Stimulated activated CD8-positive, alpha-beta memory T cell treated with anti-CD3 and anti-CD28 coated beads, Interleukin-7, amount 100 ng/mL, for 48 hours (primary cell): ENCODE measurements at regions not wholly inside any gene's neighbourhood (a gene's known extent, or its start where the extent isn't known, plus 50 kb on each side); places are given as distances from the start of the nearest gene placed in this dataset.

Experiments used
- DNase-seq, 2 donors: peaks; one replicate each; pipeline ENCODE4 v3.0.0-alpha.2; 2020; ENCODE audit warnings: low read depth in 1 of 2; ENCODE audit errors: extremely low read depth in 1 of 2

DNA sequence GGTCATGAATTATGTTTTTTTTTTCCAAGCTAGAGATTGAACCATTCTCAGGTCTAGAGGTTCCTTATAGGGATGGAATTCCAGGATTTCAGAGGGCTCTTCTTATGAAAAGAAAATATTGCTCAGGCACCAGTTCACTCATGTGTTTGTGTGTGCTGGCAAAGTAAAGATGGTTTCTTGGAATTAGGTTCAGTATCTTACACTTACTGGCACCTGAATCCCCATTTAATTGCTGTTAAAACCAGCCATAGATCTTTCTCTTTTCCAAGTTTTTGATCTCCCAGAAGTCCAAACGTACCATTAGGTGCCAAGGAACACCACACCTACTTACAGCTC, 508.4 kb downstream of the CDH26 start:
- no peak for DNase-seq

DNA sequence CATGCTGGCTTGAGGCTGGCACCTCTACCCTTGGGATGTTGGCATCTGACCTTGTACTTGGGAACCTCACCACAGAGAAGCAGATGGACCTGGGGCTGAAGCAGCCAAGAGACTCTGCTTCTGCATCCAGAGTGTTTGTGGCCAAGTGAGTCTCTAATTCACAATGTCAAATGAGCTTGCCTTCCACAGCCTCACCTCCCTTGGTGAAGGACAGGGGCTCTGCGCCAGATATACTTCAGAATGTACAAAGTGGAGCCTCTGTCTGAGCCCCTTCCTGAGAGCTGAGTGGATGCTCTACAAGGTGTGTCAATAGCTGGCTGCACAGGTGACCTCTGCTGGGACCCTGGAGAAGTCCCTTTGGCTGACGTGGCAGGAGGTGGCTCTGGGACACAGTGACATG, 508.9 kb downstream of the CDH26 start:
- DNase-seq = no peak

GRCh38 chr20:60467771-60468170, 509.5 kb downstream of the CDH26 start:
- no peak for DNase-seq

GRCh38 chr20:60469829-60470228, 511.6 kb downstream of the CDH26 start:
- DNase-seq = no peak

- DNase-seq = no peak
Measured at GRCh38 chr20:60470366-60470765, 512.1 kb downstream of the CDH26 start.

DNA sequence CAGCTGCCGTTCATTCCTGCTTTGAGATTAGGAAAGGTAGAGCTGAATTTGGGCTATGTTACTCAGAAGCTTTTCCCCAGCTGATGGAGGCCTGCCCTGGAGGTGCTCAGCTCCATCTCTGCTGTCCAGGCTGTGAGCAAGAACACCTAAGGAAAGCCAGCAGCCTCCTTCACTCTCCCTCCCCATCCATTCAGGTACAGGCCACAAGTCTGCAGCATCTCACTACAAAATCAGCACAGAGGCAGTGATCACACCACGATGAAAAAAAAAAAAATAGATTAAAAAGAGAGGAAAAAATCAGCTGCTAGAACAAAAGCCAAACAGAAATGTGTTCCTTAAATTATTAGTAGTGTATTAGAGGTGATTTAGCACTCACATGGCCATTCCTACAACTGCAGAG, 515.0 kb downstream of the CDH26 start:
- DNase-seq = no peak

- DNase-seq = no peak
Measured at GRCh38 chr20:60474385-60474910, 516.2 kb downstream of the CDH26 start.

- DNase-seq = no peak
Measured at GRCh38 chr20:60476045-60476444, 517.8 kb downstream of the CDH26 start.

DNA sequence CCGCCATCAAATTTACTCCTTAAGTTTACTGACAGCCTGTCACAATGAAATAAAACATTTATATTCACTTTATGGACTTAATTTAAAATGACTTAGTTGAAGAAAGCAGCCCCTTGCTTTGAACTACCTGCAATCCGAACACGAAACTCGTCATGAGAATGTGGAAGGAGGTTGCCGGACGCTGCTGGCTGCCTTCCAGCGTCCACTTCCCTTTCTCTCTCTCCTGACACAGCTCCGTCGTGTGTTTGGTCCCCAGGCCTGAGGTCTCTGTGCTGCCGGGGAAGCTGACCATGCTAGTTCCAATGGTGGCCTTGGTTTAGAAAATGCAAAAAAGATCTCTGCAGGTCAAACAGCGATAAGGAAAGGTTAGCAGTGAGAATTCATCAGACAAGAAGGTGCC, 519.7 kb downstream of the CDH26 start:
- no peak for DNase-seq

DNA sequence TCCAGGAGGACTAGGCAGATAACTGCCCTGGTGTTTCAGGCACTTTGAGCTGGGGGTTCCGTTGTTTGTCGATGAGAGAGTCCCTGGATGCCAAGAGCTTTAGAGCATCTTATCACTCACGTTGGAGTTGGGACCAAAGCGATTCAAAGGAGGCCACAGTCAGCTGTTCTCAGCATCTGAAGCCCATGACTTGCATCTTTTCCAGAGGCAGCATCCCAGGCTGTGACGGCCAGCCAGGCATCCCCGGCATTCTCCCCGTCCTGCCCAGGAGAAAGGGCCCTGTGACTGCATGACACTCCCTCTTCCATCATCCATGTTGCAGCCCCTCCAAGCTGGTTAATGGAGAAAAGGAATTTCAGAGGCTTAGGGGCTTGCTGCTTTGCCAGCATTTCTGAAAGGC, 520.3 kb downstream of the CDH26 start:
- DNase-seq = no peak

DNA sequence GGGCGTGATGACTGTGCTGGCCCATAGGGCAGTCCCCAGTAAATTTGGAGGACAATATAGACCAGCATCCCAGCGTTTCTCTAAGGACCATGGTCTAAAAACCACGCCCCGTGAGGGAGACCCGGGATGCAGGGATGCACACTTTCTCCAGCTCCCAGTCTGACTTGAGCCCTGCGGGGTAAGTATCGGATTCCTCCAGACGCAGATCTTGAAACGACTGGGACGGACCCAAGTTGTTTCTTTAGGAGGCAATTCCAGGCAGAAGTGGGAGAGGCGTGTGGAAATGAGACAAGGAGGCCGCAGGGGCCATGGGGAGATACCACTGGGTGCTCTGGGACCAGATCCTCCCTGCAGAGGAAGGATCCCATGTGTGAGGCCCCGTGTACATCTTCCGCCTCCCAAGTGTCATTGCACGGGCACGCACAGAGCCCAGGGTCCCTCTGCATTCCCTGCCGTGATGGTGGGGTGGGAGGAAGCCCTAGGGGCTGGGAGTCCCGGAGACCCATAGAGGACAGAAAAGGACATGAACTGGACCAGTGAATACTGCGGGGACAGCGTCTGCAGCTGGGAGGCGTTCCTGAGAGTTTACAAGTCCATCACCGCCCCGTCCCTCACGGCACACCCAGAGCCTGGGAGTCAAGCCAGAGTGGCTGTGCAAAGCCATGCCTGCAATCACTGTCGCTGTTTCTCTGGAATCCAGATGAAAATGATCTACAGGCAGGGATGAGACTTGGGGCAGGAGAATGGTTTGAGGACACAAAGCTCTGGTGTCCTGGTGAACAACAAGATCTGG, 522.9 kb downstream of the CDH26 start:
- DNase-seq = no peak

- DNase-seq = no peak
Measured at GRCh38 chr20:60481743-60482133, 523.5 kb downstream of the CDH26 start.

DNA sequence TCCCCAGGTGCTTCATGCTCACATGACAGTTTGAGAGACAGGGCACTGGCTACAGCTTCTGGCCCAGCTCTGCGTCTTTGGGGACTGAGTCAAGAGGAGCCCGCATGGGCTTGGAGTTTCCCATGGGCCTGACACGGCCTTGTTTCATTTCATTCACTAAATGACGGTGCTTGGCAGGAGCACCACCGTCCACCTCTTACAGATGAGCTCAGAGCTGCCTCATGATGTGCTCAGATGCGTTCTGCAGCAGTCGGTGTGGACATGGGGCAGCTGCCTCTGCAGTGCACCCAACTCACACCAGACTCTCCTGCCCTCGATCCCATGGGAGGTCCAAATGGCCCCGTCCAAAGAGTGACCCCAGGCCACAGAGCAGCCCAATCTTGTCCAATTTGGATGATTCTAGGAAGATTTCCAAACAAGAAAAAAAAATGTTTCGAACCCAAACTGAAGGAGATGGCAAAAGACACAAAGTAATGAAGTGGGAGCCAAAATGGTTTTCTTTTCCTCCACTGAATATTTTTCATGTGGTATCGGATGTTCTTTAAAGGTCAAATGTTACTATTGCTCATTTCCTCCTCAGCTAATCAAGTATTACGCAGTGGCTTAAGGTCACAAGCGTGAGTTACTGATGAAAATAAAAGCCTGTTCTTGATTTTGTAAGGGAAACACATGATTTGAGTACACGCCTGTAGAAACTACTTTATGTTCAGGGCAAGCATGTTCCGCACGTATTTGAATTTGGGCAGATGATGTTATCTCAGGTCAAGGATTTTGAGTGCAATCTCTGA, 524.2 kb downstream of the CDH26 start:
- no peak for DNase-seq

GRCh38 chr20:60483371-60483770, 525.1 kb downstream of the CDH26 start:
- no peak for DNase-seq

DNA sequence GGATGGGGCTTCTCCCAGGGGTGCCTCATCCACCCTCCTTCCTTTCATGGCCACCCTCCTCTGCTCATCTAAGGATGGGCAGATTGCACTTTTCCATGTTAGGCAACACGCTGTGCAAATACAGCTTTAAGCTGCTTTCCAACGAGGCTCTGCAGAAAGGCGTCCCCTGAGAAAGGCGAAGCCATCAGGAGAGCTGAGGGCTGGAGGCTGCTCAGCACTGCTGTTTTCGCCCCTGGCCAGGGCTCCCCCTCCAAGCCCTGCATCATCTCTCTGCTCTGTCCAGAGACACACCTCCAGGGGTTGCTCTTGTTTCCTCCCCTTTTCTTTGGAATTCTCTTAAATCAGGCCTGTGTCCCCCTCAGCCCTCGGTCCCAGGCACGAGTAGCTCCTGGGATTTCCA, 526.1 kb downstream of the CDH26 start:
- no peak for DNase-seq

DNA sequence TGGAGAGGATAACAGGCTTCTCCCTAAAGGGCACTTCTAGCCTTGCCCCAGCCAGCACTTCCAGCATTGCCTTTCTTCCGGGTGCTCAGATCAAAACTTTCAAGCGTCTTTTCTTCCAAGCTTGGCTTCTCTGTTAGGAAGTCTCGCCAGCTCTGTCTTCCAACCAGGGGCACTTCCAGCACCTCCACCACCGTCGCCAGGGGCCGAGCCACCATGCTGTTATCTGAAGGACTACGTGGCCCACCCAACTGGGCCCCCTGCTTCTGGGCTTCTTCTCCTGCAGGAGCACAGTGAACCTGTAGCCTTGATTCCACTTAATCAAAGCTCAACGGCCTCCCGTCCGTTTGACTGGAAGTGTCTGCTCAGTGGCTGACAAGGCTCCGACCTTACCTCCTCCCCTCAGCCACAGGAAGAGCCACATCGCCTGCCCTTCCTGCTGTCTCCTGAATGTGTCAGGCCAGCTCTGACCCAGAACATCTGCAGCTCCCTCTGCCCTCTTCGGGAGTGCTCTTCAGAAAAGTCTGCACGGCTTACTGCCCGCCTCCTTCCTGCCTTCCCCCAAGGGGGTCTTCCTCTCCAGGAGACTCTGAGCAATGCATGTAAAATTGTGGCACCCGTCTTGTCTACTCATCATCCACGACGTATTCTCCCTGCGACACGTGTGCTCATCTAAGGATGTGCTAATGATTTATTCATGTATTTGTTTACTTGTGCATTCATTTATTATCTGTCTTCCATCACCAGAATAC, 527.0 kb downstream of the CDH26 start:
- DNase-seq = no peak

- DNase-seq = no peak
Measured at GRCh38 chr20:60486315-60486714, 528.1 kb downstream of the CDH26 start.

DNA sequence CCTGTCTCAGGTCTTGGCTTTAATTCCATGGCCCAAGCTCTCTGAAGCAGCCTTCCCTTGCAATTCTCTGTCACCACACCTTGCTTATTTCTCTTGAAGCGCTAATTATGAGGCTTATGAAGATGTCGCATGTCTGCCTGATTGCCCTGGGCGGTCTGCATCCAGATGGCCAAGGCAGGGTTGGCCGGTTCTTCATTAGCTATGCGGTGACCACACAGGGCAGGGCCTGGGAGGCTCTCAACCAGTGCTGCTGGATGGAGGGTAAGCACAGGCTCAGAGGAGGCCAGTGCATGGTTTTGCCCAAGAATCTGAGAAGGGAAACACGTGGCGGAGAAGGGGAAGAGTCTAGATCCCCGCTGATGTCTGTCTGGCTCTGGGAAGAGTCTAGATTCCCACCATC, 528.7 kb downstream of the CDH26 start:
- DNase-seq = no peak

GRCh38 chr20:60490217-60491050, 532.2 kb downstream of the CDH26 start:
- no peak for DNase-seq

GRCh38 chr20:60491051-60491581, 532.9 kb downstream of the CDH26 start:
- no peak for DNase-seq
